ENCODE measurements at regions not wholly inside any gene's neighbourhood (a gene's known extent, or its start where the extent isn't known, plus 50 kb on each side); places are given as distances from the start of the nearest gene placed in this dataset.
"Not testable (repeated sequence)": the region's sequence is repeated elsewhere in the genome, so short reads cannot be mapped to it uniquely, and the experiment has no call there.

GRCh38 chr13:21256351-21256761 lies 79.9 kb downstream of the MRPL57 start:
- no peaks in the 10 kb centered on the region for H3K27me3 ChIP-seq (ENCODE audit: control insufficient read depth, insufficient read depth, low read length)
- no peaks in the 10 kb centered on the region for H3K36me3 ChIP-seq (ENCODE audit: control insufficient read depth, insufficient read depth, low read length)
- no peak for TF ChIP-seq CTCF (IDR thresholded peaks at IDR 0.05)
- ATAC-seq (no peak), DNase-seq (no peak)
- H3K27ac Mint-ChIP-seq = no peak overlapping the region
- no peaks in the 10 kb centered on the region for H3K9me3 ChIP-seq (ENCODE audit: control insufficient read depth, insufficient read depth, low read length)
- H3K27me3 Mint-ChIP-seq (ENCODE audit: low read depth in 2 of 2) = peaks cover 8 to 9% of the 10 kb centered on the region in 2 donors
- WGBS (ENCODE audit: insufficient coverage) = 45% methylated on average over 6 of the region's 6 CpGs
- H3K4me3 ChIP-seq (ENCODE audit: low read length) = no peak overlapping the region
- no peak overlapping the region for H3K27ac ChIP-seq (ENCODE audit: low read length)
- intact Hi-C loops (cut with micrococcal nuclease) = no loop called here
- H3K9me3 Mint-ChIP-seq = no peaks in the 10 kb centered on the region
- no peak overlapping the region for H3K4me3 Mint-ChIP-seq
- no peaks in the 10 kb centered on the region for H3K4me1 ChIP-seq (ENCODE audit: control insufficient read depth, insufficient read depth, low read length)
- no peaks in the 10 kb centered on the region for H3K36me3 Mint-ChIP-seq
- no peaks in the 10 kb centered on the region for H3K4me1 Mint-ChIP-seq

DNA sequence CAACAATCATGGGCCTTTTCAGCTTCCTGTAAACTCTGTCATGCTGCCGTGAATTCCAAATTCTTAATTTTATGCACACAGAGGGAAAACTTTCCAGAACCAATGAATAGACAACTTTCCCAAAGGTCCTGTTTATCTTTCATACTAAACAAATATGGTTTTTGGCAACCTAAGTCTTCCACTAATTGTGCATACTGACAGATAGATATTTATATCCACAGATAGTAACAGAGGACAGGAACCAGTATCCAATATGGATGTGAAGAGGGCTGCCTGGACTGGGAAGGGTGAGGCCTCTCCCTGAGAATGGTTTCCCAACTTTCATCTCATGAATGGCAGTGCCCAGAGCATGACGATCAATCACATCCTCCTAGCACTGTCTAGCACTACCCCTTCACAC lies 80.4 kb downstream of the MRPL57 start:
- intact Hi-C loops (cut with micrococcal nuclease) = no loop called here
- Histone ChIP-seq H3K36me3 (ENCODE audit: control insufficient read depth, insufficient read depth, low read length) (no peaks in the 10 kb centered on the region), H3K27me3 (ENCODE audit: control insufficient read depth, insufficient read depth, low read length) (no peaks in the 10 kb centered on the region), H3K9me3 (ENCODE audit: control insufficient read depth, insufficient read depth, low read length) (no peaks in the 10 kb centered on the region), H3K4me1 (ENCODE audit: control insufficient read depth, insufficient read depth, low read length) (no peaks in the 10 kb centered on the region), H3K27ac (ENCODE audit: low read length) (no peak overlapping the region), H3K4me3 (ENCODE audit: low read length) (no peak overlapping the region)
- Mint-ChIP-seq H3K4me1 (no peaks in the 10 kb centered on the region), H3K36me3 (no peaks in the 10 kb centered on the region), H3K9me3 (no peaks in the 10 kb centered on the region), H3K4me3 (no peak overlapping the region), H3K27me3 (ENCODE audit: low read depth in 2 of 2) (peaks cover 5 to 8% of the 10 kb centered on the region in 2 donors), H3K27ac (no peak overlapping the region)
- no peak for DNase-seq
- no peak for ATAC-seq
- 97% methylated on average over 2 of the region's 2 CpGs for WGBS (ENCODE audit: insufficient coverage)
- no peak for TF ChIP-seq CTCF (IDR thresholded peaks at IDR 0.05)

GRCh38 chr13:21259571-21260455 lies 83.4 kb downstream of the MRPL57 start:
- 96% methylated on average over 54 of the region's 57 CpGs for WGBS (ENCODE audit: insufficient coverage)
- Mint-ChIP-seq H3K27me3 (ENCODE audit: low read depth in 2 of 2) (no peaks in the 10 kb centered on the region), H3K27ac (no peak overlapping the region), H3K36me3 (no peaks in the 10 kb centered on the region), H3K9me3 (no peaks in the 10 kb centered on the region), H3K4me3 (no peak overlapping the region), H3K4me1 (no peaks in the 10 kb centered on the region)
- intact Hi-C loops (cut with micrococcal nuclease) = no loop called here
- H3K9me3 ChIP-seq (ENCODE audit: control insufficient read depth, insufficient read depth, low read length) = no peaks in the 10 kb centered on the region
- no peak for TF ChIP-seq CTCF (IDR thresholded peaks at IDR 0.05)
- H3K27me3 ChIP-seq (ENCODE audit: control insufficient read depth, insufficient read depth, low read length) = no peaks in the 10 kb centered on the region
- H3K36me3 ChIP-seq (ENCODE audit: control insufficient read depth, insufficient read depth, low read length) = no peaks in the 10 kb centered on the region
- ATAC-seq = no peak
- DNase-seq = no peak
- no peak overlapping the region for H3K27ac ChIP-seq (ENCODE audit: low read length)
- H3K4me1 ChIP-seq (ENCODE audit: control insufficient read depth, insufficient read depth, low read length) = no peaks in the 10 kb centered on the region
- H3K4me3 ChIP-seq (ENCODE audit: low read length) = no peak overlapping the region

GRCh38 chr13:21260561-21261290 lies 84.3 kb downstream of the MRPL57 start:
- H3K27me3 ChIP-seq (ENCODE audit: control insufficient read depth, insufficient read depth, low read length); intact Hi-C loops (cut with micrococcal nuclease); H3K4me3 ChIP-seq (ENCODE audit: low read length); H3K4me1 Mint-ChIP-seq; H3K36me3 Mint-ChIP-seq; H3K4me1 ChIP-seq (ENCODE audit: control insufficient read depth, insufficient read depth, low read length); H3K9me3 ChIP-seq (ENCODE audit: control insufficient read depth, insufficient read depth, low read length); H3K36me3 ChIP-seq (ENCODE audit: control insufficient read depth, insufficient read depth, low read length); H3K27me3 Mint-ChIP-seq (ENCODE audit: low read depth in 2 of 2); H3K27ac ChIP-seq (ENCODE audit: low read length); DNase-seq; H3K27ac Mint-ChIP-seq; H3K4me3 Mint-ChIP-seq; H3K9me3 Mint-ChIP-seq: not testable (repeated sequence)
- ATAC-seq = peak in 1 of 3 donors; percentile 19
- 95% methylated on average over 30 of the region's 35 CpGs for WGBS (ENCODE audit: insufficient coverage)

DNA sequence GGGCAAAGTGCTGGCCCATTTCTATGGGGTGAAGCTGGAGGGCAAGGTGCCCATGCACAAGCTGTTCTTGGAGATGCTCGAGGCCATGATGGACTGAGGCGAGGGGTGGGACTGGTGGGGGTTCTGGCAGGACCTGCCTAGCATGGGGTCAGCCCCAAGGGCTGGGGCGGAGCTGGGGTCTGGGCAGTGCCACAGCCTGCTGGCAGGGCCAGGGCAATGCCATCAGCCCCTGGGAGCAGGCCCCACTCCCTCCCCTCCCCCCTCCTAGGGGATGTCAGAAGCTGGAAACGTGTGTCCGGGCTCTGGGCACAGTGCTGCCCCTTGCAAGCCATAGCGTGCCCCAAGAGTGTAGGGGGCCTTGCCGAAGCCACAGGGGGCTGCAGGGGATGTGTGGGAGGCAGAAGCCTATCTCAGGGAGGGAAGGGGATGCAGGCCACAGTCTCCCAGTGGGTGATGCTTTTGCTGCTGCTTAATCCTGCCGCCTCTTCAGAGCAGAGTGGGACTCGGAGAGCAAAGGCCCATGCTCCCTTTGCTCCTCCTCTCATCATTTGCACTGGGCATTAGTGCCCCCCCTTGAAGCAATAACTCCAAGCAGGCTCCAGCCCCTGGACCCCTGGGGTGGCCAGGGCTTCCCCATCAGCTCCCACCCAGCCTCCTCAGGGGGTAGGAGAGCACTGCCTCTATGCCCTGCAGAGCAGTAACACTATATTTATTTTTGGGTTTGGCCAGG lies 85.2 kb downstream of the MRPL57 start:
- H3K27ac ChIP-seq (ENCODE audit: low read length); DNase-seq; H3K36me3 ChIP-seq (ENCODE audit: control insufficient read depth, insufficient read depth, low read length); H3K27ac Mint-ChIP-seq; H3K27me3 ChIP-seq (ENCODE audit: control insufficient read depth, insufficient read depth, low read length); H3K4me1 ChIP-seq (ENCODE audit: control insufficient read depth, insufficient read depth, low read length); H3K4me3 ChIP-seq (ENCODE audit: low read length); H3K36me3 Mint-ChIP-seq; H3K9me3 Mint-ChIP-seq; H3K27me3 Mint-ChIP-seq (ENCODE audit: low read depth in 2 of 2); H3K4me1 Mint-ChIP-seq; intact Hi-C loops (cut with micrococcal nuclease); H3K4me3 Mint-ChIP-seq; H3K9me3 ChIP-seq (ENCODE audit: control insufficient read depth, insufficient read depth, low read length): not testable (repeated sequence)
- peak in 1 of 3 donors; percentile 27 for ATAC-seq
- WGBS (ENCODE audit: insufficient coverage) = 61% methylated on average over 3 of the region's 9 CpGs

All from natural killer cell (primary cell).